ENCODE measurements at regions not wholly inside any gene's neighbourhood (a gene's known extent, or its start where the extent isn't known, plus 50 kb on each side); places are given as distances from the start of the nearest gene placed in this dataset.

DNA sequence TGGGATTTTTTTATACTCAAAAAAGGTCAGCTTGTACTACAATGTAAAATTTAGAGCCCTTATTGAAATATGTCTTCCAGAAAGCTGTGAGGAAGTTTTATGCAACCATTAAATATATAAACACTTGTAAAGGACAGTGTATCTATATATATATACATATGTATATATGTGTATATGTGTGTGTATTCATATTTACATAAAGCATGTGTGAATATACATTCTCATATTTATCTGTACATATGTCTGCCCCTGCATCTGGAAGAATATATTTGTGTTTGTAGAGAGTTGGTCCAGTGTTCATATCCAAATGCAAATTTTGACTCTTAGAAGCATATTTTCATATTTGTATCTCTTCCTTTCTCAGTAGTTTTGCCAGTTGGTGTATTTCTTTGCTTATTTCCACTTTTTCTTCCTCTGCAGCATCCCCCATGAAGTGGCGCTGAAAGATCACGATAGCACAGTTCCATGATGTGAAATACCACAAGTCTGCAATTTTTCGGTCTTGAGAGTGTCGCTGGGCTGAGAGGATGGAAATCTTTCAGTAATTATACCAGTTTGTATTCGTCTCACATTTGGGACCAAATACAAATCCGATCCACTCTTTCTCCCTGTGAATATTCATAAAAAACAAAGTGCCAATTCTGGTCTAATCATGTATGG lies 311.7 kb upstream of the DPH6 start:
- no peak for DNase-seq

DNA sequence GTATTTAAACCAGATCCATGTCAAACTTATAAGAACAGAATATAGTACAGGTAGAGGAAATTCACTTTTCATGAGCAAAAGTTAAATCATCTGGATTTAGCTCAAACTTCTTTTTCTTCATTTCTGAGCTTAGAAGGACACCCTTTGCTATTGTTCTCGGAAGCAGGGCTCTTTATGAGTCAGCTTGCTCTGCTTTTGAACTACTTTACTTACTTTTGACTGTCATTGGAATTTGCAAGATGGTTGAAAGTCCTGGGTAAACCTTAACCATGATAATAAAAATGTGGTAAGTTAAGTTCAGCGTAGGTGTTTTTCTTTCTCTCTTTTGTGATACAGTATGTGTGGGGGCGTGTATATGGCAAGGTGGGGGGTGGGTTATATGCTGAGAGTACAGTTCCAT lies 312.7 kb upstream of the DPH6 start:
- DNase-seq: no peak

DNA sequence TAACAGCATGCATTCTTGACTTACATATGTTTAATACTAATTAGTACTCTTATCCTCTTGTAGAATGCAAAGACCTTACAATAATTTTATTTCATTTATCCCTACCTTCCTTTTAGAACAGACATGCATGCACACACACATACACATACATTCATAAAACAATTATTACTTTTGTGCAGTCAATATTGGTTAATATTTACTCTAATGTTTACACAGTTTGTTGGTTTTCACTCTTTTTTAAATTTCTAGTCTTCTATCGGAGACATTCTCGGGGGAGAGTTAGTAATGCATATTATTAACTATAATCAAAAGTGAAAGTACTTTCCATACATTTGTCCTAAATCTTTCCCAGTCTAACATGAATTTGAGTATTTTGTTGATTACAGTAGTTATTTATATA lies 317.7 kb upstream of the DPH6 start:
- DNase-seq: no peak

DNA sequence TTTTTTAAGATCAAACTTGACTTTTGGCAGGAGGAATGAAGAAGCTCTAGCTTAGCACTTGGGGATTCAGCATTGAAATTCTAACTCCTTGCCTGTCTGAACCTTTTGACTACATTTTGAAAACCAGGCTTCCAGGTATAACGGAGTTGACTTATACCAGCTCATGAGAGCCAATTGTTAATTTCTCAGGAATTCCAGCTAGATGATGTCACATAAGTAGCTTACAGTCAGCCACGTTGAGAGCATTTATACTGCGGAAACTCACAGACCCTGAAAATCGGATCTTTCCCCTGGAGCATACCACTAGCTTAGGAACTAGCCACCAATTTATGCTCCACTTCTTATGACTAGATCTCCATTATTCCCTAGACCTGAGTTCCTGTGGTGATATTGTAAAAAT lies 321.4 kb upstream of the DPH6 start:
- no peak for DNase-seq

DNA sequence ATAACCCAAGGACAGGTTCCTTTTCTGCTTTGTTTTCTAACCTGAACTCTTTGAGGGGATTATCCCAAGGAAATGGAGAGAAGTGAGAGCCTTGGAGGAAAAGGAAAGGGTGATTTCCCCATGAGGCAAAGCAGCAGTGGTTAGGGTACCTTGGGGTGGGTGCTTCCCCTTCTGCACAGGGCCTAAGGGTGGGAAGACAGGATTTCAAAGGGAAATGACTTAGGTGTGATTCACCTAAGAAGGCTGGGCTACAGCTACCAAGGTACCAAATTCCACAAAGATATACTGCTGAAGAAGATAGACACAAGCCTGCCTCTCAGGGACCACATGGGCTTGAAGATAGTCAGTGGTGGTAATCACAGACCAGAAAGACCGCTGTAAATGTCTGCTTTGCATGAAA lies 325.3 kb upstream of the DPH6 start:
- DNase-seq: no peak

DNA sequence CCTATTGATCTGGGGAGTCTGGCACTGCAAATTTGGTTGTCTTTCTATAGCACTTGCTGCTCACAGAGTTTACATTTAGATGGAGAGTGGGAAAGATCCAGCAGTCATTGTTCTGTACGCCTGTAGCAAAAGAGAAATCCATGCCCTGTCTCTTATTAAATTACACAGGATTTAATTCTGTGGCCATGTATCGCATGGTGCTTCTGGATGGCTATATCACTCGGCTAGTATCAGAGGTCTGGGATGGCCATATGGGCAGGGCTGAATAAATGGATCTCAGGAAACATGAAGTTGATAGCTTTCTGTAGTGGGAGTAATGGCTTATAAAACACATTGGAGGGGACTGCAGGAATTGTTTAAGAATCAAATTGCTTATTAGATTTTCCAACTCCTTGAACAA lies 325.8 kb upstream of the DPH6 start:
- DNase-seq: no peak

DNA sequence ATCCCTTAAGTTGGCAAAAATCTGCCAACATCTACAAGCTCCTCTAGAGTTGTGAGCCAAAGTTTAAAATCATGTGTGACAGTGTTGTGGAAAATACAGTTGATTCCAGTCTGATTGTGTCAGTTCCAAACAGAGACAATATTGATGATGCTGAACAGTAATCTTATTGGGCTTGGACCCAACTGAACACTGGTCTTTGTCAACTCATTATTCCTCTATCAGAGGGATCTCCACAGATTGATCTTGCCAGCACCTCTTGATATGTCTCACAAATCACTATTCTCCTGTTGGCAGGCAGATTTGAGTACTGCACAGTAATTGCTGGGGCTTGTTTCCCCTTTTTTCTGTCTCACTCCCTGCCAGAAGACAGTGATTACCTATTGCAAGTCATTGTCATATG lies 326.6 kb upstream of the DPH6 start:
- no peak for DNase-seq

DNA sequence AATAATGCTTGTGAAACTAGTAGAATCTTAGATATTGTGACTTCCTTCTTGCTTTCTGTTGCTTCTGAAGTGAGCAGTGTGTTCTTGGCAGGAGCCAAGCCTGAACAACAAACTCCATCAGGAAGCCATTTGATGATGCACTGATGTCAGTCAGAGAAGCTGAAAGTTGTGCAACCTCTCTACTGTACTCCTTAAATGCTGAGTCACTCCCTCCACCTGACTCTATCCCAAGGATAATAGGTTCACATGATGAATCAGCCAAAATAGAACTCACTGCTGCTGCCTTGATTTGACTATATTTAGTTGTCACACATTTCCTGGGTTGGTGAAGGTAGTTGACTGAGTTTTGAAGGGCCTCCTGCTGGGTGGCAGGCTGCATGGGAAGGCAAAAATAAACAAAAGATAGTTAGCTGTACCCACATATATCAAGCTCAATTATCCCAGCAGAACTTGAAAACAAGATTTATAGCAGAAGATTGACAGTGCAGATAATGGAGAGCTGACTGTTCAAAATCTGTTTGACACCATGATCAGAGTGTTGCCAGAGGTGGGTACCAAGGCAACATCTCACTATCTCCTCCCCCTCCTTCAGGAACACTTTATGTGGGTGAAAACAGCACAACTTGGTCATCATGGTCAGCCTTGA lies 328.4 kb upstream of the DPH6 start:
- DNase-seq: no peak

DNA sequence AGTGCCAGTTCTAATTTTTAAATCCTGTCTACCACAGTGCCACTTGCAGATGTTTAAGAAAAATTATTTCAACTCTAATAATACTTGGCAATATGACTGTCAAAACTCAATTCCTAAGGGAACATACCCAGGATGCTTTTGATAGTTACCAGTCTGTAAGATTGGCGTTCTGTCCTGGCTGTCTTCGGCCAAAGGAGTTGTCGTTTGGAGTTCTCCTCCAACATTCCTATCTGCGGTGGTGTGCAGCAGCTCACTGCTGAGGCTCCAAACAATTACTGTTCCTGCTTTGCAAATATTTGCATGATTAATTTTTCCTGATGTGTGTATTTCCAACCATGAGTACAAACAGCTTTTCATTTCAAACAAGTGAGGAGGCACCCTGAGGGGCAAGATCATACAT lies 330.8 kb upstream of the DPH6 start:
- DNase-seq: no peak

DNA sequence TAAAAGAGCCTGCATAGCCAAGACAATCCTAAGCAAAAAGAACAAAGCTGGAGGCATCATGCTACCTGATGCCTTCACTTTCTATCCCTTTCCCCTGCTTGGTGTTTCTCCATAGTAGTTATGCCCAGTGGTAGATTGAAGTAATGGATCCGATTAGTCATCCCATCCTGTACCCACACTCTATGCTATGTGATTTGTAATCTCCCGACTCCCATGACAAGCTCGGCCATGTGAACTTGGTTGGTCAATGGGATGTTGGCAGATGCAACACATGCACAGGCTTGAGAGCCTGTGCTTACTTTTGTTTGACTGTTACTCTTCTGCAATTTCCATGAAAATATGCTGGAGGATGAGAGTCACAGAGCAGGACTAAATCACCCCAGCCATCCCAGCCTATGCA lies 334.9 kb upstream of the DPH6 start:
- no peak for DNase-seq

DNA sequence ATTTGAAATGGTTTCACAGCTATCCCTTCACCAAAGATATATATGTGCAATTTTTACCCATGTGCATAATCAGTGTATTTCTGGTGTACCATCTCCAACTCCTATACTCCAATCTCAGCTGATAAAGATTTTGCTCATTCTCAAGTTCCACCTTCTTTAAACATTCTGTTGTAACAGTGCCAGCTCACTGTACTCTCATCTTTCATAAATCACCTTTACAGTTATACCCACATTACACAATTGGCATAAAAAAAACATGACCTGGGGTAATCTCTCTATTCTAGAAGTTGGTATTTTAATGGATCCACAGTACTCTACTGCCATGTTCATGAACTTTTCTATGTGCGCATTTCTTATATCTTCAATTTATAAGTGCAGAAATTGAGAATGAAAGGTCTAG lies 339.9 kb upstream of the DPH6 start:
- DNase-seq: no peak

DNA sequence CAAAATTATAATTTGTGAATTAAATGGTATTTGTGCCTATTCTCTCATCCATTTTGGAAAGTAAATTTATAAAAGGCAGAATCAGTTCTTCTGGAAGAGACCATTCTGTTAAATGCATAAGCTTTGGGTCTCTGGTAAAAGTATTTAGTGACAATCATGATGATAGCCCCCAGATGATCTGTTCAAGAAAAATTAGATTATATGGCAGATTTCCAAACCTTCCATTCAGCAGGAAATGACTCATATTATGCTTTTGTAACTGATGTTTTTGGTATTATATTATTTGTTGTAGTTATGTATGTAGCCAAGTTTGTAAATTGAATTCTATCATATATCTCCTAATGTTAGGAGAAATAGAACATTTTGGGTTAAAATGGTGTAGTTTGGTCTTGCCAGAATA lies 340.8 kb upstream of the DPH6 start:
- no peak for DNase-seq

DNA sequence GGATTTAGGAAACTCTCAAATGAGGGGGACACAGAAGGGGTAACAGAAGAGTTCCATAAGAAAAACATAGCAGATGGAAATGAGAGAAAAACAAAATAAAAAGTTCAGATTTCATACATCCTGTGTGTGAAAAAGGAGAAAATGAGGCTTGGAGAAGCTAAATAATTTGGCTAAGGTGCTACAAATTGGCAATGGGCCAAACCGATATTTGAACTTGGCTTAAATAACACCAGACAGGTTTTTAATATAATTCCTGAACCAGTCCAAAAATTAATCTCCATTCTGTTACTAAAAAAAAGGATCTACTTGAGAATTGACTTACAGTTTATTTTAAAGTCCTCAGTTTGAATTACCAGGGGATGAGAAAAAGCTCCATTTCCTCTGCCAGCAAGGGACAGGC lies 342.9 kb upstream of the DPH6 start:
- no peak for DNase-seq

DNA sequence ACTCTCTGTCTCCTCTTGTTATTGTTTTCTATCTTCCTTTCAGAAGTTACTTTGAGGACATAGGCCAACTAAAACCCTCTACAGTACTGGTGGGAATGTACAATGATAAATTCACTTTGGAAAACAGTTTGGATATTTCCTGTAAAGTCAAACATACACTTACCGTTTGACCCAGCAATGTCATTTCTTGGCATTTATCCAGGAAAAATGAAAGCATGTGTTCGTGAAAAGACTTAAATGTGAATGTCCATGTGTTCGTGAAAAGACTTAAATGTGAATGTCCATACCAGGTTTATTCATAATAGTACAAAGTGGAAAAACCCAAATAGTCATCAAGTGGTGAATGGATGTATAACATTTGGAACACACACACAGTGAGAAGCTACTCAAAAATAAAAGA lies 361.5 kb upstream of the DPH6 start:
- no peak for DNase-seq

DNA sequence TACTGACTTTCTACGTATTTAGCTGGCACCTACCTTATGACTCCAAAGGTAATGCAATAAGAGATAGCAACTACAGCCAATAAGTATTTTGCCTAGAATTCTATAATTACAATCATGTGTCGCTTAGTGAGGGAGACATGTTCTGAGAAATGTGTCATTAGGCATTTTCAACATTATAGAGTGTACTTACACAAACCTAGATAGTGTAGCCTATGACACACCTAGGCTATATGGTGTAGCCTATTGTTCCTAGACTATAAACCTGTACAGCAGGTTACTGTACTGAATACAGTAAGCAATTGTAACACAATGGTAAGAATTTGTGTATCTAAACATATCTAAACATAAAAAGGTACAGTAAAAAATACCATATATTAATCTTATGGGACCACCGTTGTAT lies 363.4 kb upstream of the DPH6 start:
- DNase-seq: no peak

DNA sequence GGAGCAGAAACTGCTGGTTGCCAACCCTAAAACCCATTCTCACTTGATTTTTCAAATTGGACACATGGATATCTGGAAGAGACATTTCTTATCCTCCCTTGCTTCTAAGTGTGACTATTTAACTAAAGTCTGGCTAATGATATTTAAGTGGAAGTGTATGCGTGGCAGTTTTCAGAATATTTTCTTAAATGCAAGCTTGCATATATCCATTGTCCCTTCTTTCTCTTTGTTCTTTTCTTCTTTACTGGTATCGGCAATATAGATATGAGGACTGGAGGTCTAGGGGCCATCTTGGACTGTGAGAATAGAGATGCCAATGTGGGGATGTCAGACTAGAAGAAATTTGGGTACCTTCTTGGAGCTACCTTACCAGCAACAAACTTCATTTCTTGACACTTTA lies 364.3 kb upstream of the DPH6 start:
- no peak for DNase-seq

DNA sequence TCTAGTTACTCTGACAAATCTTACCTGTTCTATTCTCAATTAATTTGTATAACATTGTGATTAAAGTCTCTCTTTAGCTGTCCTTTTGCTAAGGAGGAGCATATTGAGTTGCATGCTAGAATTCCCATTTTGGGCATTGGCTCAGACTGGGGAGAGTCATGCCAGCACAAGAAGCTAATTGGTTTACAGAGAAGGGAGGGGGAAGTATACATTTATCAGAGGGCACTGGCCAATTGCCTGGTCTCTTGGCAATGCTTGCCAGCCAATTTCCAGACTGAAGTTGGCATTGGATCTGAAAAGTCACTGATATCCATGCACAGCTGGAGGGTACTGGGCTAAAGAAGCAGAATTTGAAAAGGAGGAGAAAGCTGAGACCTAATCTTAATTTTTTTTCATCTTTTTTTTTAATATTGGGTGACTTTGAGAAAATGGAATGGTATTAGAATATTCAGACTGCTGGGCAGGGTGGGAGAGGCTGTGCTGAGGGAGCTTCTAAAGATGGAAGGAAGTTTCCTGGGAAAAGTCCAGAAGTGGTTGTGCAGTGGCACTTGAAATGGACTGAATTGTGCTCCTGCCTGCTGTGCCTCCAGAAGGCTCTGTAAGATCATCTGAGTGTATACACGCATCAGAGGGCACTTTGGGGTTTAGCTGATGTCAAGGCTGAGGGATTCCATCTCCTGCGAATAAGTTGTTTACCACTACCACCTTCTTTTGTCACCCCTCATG lies 365.2 kb upstream of the DPH6 start:
- DNase-seq: no peak

DNA sequence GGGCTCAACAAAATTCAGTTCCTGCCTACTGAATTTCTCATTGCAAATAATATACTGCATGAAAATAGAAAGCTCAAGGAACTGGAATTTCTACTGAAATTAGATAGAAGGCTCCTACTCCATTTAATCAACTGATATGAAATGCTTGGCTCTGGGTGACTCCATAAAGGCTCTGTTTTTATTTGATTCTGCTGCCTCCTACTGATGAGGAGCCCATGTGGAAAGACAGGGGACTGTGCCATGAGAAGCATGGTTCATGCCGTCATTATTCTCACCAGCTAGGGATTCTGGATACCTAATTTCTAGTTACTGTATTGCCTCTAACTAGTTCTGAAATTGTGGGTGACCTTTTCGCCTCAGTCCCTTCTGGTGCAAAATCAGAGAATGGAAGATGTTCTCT lies 366.2 kb upstream of the DPH6 start:
- DNase-seq: no peak

DNA sequence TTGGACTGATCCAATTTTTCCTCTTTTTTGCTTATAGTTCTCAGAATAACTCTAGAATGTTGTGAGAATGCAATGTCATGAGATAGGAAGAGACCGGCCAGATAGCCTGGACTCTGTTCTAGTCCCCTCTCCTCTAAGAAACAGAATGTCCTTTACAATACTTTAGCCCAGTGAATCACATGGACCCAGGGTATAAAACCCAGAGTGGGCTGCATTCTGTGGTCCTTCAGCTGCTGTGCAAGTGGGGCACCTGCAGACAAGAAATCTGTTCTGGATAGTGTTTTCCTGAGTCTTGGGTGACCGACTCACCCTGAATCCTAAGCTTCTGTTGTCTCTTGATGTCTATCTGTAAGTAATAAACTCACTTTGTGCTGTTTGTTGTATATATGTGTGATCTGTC lies 368.6 kb upstream of the DPH6 start:
- no peak for DNase-seq

DNA sequence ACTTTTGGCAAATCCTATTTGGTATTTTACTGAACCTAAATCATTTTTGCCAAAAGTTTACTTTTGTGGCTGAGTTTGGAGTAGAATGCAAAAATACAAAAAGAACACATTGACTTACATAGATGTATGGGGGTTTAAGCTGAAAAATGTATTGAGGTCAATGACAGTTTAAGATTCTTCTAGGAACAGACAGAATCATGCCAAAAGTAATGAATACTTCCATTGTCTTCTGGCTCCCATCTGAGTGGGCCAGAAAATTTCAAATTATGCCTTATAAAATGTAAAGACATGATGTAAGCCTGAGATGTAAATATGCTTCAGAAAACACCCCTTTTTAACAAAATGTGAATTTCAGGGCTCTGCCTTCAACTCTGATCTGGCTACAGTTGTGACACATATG lies 375.1 kb upstream of the DPH6 start:
- DNase-seq: no peak

DNA sequence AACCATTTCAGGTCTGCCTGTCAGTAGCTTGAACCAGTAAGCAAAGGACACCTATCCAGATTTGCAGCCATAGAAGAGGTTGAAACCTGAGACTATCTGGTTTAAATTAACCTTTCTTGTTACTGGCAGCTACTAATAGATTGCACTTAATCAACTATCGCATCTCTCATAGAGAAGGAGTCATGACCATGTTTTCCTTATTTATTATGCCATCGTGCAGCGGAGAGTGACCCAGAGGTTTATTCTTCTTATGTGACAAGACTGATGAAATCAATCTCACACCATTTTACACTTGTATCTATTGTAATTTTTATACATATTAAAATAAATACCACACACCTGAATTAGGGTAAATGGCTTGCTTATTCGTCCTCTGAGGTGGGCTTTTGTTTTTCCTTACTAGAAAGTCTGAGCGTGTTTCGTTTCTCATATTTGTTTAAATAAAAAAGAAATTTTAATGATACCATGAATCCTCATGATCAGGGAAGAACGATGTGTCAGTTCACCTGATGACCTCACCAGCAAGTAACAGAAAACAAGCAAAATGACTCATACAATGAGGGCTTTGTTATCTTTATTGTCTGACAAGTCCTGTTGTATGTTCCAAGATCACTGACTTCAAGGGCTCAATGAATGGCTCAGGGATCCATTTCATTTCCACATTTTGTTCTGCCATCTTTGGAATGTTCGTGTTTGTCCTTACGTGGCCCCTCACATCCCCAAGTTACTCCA lies 379.5 kb upstream of the DPH6 start:
- DNase-seq: no peak

DNA sequence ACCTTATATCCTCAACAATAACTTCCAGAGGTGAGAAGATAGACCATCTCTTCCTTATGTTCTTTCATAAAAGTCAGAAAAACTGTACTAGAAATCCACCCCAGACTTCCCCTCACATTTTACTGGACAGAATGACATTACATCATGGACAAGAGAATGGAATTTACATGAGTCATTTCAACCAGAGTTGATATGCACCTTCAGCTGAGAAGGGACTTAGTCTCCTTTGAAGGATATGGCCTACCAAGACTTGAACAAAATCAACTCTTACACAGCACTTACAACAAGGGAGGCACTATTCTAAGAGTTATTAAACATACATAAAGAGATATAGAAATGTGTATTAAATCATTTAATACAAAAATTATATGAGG lies 380.0 kb upstream of the DPH6 start:
- no peak for DNase-seq

DNA sequence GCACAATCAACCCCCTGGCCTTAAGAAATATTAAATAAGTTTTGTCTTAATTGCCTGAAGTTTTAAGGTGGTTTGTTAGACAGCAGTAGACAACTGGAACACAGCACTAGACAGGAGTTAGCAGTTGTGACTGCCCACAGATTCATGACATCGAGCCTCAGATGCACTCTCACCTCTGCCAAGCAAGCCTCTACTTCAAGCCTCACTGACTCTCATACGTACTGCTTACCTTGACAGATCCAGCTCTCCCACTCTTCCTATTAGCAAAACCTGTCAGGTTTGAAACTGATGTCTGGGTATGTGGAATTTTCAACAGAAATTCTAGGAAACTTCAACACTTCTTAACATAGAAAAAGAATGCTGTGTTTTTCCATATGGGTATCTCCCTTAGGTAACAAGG lies 382.9 kb upstream of the DPH6 start:
- no peak for DNase-seq
